HG03039 (cell line): ENCODE measurements at regions not wholly inside any gene's neighbourhood (a gene's known extent, or its start where the extent isn't known, plus 50 kb on each side); places are given as distances from the start of the nearest gene placed in this dataset.
"Not testable (repeated sequence)": the region's sequence is repeated elsewhere in the genome, so short reads cannot be mapped to it uniquely, and the experiment has no call there.

Experiments used
- ATAC-seq: cut with Tn5 transposase; IDR thresholded peaks from one replicate; pipeline ENCODE4 v1.9.1; 2021; ENCODE audit warnings: mild to moderate bottlenecking, moderate library complexity; ENCODE audit not compliant: unreplicated experiment

GRCh38 chr2:101610750-101611315 is 86.7 kb upstream of the MAP4K4 start:
- no peak for ATAC-seq

GRCh38 chr2:101609433-101609832 is 88.1 kb upstream of the MAP4K4 start:
- ATAC-seq: no peak

GRCh38 chr2:101608408-101609310 is 88.8 kb upstream of the MAP4K4 start:
- no peak for ATAC-seq

- no peak for ATAC-seq
Observed at GRCh38 chr2:101597347-101597944, 100.1 kb upstream of the MAP4K4 start.

GRCh38 chr2:101596333-101596732 is 101.2 kb upstream of the MAP4K4 start:
- no peak for ATAC-seq

GRCh38 chr2:101587251-101587650 is 110.3 kb upstream of the MAP4K4 start:
- no peak for ATAC-seq

GRCh38 chr2:101583861-101584260 is 108.9 kb upstream of the RFX8 start:
- no peak for ATAC-seq

- ATAC-seq: no peak
Observed at GRCh38 chr2:101581675-101582299, 106.9 kb upstream of the RFX8 start.

- no peak for ATAC-seq
Observed at GRCh38 chr2:101580528-101580927, 105.6 kb upstream of the RFX8 start.

GRCh38 chr2:101578671-101579070 is 103.8 kb upstream of the RFX8 start:
- ATAC-seq: no peak

- ATAC-seq: not testable (repeated sequence)
Observed at GRCh38 chr2:101578135-101578534, 103.2 kb upstream of the RFX8 start.

- no peak for ATAC-seq
Observed at GRCh38 chr2:101577173-101577572, 102.3 kb upstream of the RFX8 start.

GRCh38 chr2:101574622-101575021 is 99.7 kb upstream of the RFX8 start:
- ATAC-seq: no peak

GRCh38 chr2:101571951-101572350 is 97.0 kb upstream of the RFX8 start:
- no peak for ATAC-seq

- ATAC-seq: no peak
Observed at GRCh38 chr2:101569886-101570520, 95.1 kb upstream of the RFX8 start.

- ATAC-seq: no peak
Observed at GRCh38 chr2:101568969-101569368, 94.1 kb upstream of the RFX8 start.

GRCh38 chr2:101566632-101567228 is 91.8 kb upstream of the RFX8 start:
- no peak for ATAC-seq

- ATAC-seq: no peak
Observed at GRCh38 chr2:101563849-101564248, 88.9 kb upstream of the RFX8 start.

GRCh38 chr2:101560780-101561315 is 85.9 kb upstream of the RFX8 start:
- no peak for ATAC-seq

GRCh38 chr2:101559551-101559950 is 84.6 kb upstream of the RFX8 start:
- no peak for ATAC-seq
